ENCODE measurements at regions not wholly inside any gene's neighbourhood (a gene's known extent, or its start where the extent isn't known, plus 50 kb on each side); places are given as distances from the start of the nearest gene placed in this dataset.

GRCh38 chr1:229870381-229870780, 196.7 kb upstream of the GALNT2 start:
- Histone ChIP-seq H3K4me3 (replicated peaks; ENCODE audit: insufficient read depth, low read length) (no peak overlapping the region), H3K27me3 (ENCODE audit: insufficient read depth, poor library complexity, severe bottlenecking) (no peaks in the 10 kb centered on the region), H3K27ac (replicated peaks) (no peak overlapping the region)
- DNase-seq (ENCODE audit: low read depth in 1 of 2, low spot score in 1 of 2): no peak
- TF ChIP-seq POLR2AphosphoS5 (IDR thresholded peaks at IDR 0.05; ENCODE audit: low read depth) (no peak), GABPA (IDR thresholded peaks at IDR 0.05; ENCODE audit: low read depth) (no peak), CTCF (IDR thresholded peaks at IDR 0.05; ENCODE audit: insufficient read depth, low read length) (no peak), SPI1 (IDR thresholded peaks at IDR 0.05; ENCODE audit: borderline replicate concordance, low read depth) (no peak)
- TF ChIP-seq, protein P1, sequence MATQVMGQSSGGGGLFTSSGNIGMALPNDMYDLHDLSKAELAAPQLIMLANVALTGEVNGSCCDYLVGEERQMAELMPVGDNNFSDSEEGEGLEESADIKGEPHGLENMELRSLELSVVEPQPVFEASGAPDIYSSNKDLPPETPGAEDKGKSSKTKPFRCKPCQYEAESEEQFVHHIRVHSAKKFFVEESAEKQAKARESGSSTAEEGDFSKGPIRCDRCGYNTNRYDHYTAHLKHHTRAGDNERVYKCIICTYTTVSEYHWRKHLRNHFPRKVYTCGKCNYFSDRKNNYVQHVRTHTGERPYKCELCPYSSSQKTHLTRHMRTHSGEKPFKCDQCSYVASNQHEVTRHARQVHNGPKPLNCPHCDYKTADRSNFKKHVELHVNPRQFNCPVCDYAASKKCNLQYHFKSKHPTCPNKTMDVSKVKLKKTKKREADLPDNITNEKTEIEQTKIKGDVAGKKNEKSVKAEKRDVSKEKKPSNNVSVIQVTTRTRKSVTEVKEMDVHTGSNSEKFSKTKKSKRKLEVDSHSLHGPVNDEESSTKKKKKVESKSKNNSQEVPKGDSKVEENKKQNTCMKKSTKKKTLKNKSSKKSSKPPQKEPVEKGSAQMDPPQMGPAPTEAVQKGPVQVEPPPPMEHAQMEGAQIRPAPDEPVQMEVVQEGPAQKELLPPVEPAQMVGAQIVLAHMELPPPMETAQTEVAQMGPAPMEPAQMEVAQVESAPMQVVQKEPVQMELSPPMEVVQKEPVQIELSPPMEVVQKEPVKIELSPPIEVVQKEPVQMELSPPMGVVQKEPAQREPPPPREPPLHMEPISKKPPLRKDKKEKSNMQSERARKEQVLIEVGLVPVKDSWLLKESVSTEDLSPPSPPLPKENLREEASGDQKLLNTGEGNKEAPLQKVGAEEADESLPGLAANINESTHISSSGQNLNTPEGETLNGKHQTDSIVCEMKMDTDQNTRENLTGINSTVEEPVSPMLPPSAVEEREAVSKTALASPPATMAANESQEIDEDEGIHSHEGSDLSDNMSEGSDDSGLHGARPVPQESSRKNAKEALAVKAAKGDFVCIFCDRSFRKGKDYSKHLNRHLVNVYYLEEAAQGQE (IDR thresholded peaks at IDR 0.05; ENCODE audit: insufficient replicate concordance, low read depth): no peak

DNA sequence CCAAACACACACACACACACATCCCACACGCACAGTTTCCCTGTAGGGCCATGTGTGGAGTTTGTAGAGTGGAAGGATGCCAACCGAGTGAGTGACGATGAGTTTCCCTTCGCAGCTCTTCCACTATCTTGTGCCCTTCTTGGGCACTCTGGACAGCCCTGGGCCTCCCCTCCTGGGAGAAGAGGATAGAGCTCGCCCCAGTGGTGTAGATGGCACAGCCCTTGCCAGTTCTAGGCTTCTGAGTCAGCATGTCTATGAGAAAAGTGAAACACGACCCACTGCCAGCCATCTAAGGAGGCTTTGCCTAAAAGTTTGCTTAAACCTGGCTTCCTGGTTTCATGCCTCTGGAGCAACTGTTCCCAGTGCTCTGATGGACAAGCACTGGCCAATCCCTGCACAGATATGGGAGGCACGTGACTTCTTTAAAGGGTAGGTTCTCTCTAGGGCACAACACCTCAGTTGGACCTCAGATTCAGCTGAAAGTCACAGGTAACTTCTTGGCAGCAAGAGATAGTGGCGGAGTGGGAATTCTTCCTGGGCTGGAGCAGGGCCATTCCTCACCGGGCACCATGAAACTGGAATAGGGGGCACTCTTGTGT, 195.9 kb upstream of the GALNT2 start:
- TF ChIP-seq GABPA (IDR thresholded peaks at IDR 0.05; ENCODE audit: low read depth) (no peak), CTCF (IDR thresholded peaks at IDR 0.05; ENCODE audit: insufficient read depth, low read length) (no peak), POLR2AphosphoS5 (IDR thresholded peaks at IDR 0.05; ENCODE audit: low read depth) (no peak), SPI1 (IDR thresholded peaks at IDR 0.05; ENCODE audit: borderline replicate concordance, low read depth) (no peak)
- TF ChIP-seq, protein P1 (IDR thresholded peaks at IDR 0.05; ENCODE audit: insufficient replicate concordance, low read depth): no peak
- H3K27ac ChIP-seq (replicated peaks): no peak overlapping the region
- no peak overlapping the region for H3K4me3 ChIP-seq (replicated peaks; ENCODE audit: insufficient read depth, low read length)
- no peaks in the 10 kb centered on the region for H3K27me3 ChIP-seq (ENCODE audit: insufficient read depth, poor library complexity, severe bottlenecking)
- no peak for DNase-seq (ENCODE audit: low read depth in 1 of 2, low spot score in 1 of 2)

GRCh38 chr1:229874136-229874535, 192.9 kb upstream of the GALNT2 start:
- Histone ChIP-seq H3K27me3 (ENCODE audit: insufficient read depth, poor library complexity, severe bottlenecking) (peaks cover under 1% of the 10 kb centered on the region), H3K4me3 (replicated peaks; ENCODE audit: insufficient read depth, low read length) (no peak overlapping the region), H3K27ac (replicated peaks) (no peak overlapping the region)
- no peak for TF ChIP-seq POLR2AphosphoS5 (IDR thresholded peaks at IDR 0.05; ENCODE audit: low read depth)
- TF ChIP-seq SPI1 (IDR thresholded peaks at IDR 0.05; ENCODE audit: borderline replicate concordance, low read depth): no peak
- TF ChIP-seq, protein P1 (IDR thresholded peaks at IDR 0.05; ENCODE audit: insufficient replicate concordance, low read depth): no peak
- TF ChIP-seq GABPA (IDR thresholded peaks at IDR 0.05; ENCODE audit: low read depth): no peak
- no peak for TF ChIP-seq CTCF (IDR thresholded peaks at IDR 0.05; ENCODE audit: insufficient read depth, low read length)
- DNase-seq (ENCODE audit: low read depth in 1 of 2, low spot score in 1 of 2): no peak

All from HL-60 (cell line).